DND-41 (cell line): ENCODE measurements at regions not wholly inside any gene's neighbourhood (a gene's known extent, or its start where the extent isn't known, plus 50 kb on each side); places are given as distances from the start of the nearest gene placed in this dataset.

Source experiments
- EZH2 ChIP-seq: IDR thresholded peaks from 3 replicates; pipeline ENCODE4 v1.6.1; 2012; ENCODE audit warnings: borderline replicate concordance, low read depth, mild to moderate bottlenecking, moderate library complexity, low read length, inconsistent platforms; ENCODE audit not compliant: severe bottlenecking
- TF ChIP-seq, protein P1 (sequence below): IDR thresholded peaks from 2 replicates; pipeline ENCODE4 v1.5.1; 2012; ENCODE audit warnings: borderline replicate concordance, low read length, moderate library complexity, mild to moderate bottlenecking; ENCODE audit not compliant: poor library complexity, severe bottlenecking; ENCODE audit errors: extremely low read depth

DNA sequence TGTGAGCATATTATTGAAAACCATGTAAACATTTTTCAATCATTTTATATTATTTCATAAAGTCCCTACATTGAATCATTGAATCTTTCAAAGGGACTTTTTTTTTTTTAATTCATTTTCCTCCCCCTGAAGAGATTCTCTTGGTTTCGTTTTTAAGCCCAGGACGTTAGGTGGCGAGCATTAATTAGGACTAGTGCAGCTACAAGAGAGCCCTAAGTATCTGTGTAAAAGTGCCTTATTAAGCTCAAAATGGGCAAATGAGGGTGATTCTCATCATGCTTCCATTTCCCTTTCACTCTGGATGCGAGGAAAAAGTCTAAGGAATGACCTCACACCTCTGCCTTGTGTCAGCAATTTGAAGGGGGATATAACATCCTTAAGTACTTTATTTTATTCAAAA is 517.9 kb upstream of the ITGA1 start:
- TF ChIP-seq, protein P1, sequence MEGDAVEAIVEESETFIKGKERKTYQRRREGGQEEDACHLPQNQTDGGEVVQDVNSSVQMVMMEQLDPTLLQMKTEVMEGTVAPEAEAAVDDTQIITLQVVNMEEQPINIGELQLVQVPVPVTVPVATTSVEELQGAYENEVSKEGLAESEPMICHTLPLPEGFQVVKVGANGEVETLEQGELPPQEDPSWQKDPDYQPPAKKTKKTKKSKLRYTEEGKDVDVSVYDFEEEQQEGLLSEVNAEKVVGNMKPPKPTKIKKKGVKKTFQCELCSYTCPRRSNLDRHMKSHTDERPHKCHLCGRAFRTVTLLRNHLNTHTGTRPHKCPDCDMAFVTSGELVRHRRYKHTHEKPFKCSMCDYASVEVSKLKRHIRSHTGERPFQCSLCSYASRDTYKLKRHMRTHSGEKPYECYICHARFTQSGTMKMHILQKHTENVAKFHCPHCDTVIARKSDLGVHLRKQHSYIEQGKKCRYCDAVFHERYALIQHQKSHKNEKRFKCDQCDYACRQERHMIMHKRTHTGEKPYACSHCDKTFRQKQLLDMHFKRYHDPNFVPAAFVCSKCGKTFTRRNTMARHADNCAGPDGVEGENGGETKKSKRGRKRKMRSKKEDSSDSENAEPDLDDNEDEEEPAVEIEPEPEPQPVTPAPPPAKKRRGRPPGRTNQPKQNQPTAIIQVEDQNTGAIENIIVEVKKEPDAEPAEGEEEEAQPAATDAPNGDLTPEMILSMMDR, result no peak
- no peak for TF ChIP-seq EZH2
